HG03378 (cell line): ENCODE measurements at regions not wholly inside any gene's neighbourhood (a gene's known extent, or its start where the extent isn't known, plus 50 kb on each side); places are given as distances from the start of the nearest gene placed in this dataset.
"Not testable (repeated sequence)": the region's sequence is repeated elsewhere in the genome, so short reads cannot be mapped to it uniquely, and the experiment has no call there.

ENCODE experiments used
- ATAC-seq: cut with Tn5 transposase; IDR thresholded peaks from one replicate; pipeline ENCODE4 v1.9.1; 2021; ENCODE audit warnings: mild to moderate bottlenecking, moderate library complexity; ENCODE audit not compliant: unreplicated experiment

GRCh38 chr9:29422438-29422837 lies 1849.2 kb upstream of the C9orf72 start:
- ATAC-seq: no peak

- no peak for ATAC-seq
Observed at GRCh38 chr9:29432191-29432590, 1858.9 kb upstream of the C9orf72 start.

GRCh38 chr9:29432656-29433055 lies 1859.4 kb upstream of the C9orf72 start:
- ATAC-seq: not testable (repeated sequence)

GRCh38 chr9:29435368-29435767 lies 1862.1 kb upstream of the C9orf72 start:
- ATAC-seq: no peak

GRCh38 chr9:29437526-29437925 lies 1864.2 kb upstream of the C9orf72 start:
- no peak for ATAC-seq

GRCh38 chr9:29439961-29440360 lies 1866.7 kb upstream of the C9orf72 start:
- ATAC-seq: no peak

- ATAC-seq: no peak
Observed at GRCh38 chr9:29440449-29440848, 1867.2 kb upstream of the C9orf72 start.

- ATAC-seq: no peak
Observed at GRCh38 chr9:29445751-29446150, 1872.5 kb upstream of the C9orf72 start.

- ATAC-seq: no peak
Observed at GRCh38 chr9:29449306-29449705, 1876.0 kb upstream of the C9orf72 start.

- ATAC-seq: not testable (repeated sequence)
Observed at GRCh38 chr9:29450343-29450875, 1877.1 kb upstream of the C9orf72 start.

- ATAC-seq: no peak
Observed at GRCh38 chr9:29456940-29457339, 1883.7 kb upstream of the C9orf72 start.

- no peak for ATAC-seq
Observed at GRCh38 chr9:29475471-29475870, 1902.2 kb upstream of the C9orf72 start.

GRCh38 chr9:29511680-29512079 lies 1938.4 kb upstream of the C9orf72 start:
- ATAC-seq: no peak

- ATAC-seq: no peak
Observed at GRCh38 chr9:29514336-29514735, 1941.1 kb upstream of the C9orf72 start.

- ATAC-seq: no peak
Observed at GRCh38 chr9:29514862-29515261, 1941.6 kb upstream of the C9orf72 start.

GRCh38 chr9:29548436-29548835 lies 1975.2 kb upstream of the C9orf72 start:
- no peak for ATAC-seq

GRCh38 chr9:29555502-29555901 lies 1982.2 kb upstream of the C9orf72 start:
- no peak for ATAC-seq

- no peak for ATAC-seq
Observed at GRCh38 chr9:29556317-29556716, 1983.0 kb upstream of the C9orf72 start.

GRCh38 chr9:29556746-29557145 lies 1983.5 kb upstream of the C9orf72 start:
- no peak for ATAC-seq

GRCh38 chr9:29564564-29564963 lies 1991.3 kb upstream of the C9orf72 start:
- no peak for ATAC-seq

GRCh38 chr9:29575219-29575618 lies 2001.9 kb upstream of the C9orf72 start:
- no peak for ATAC-seq

- ATAC-seq: no peak
Observed at GRCh38 chr9:29588361-29588760, 2015.1 kb upstream of the C9orf72 start.

- no peak for ATAC-seq
Observed at GRCh38 chr9:29609282-29609681, 2036.0 kb upstream of the C9orf72 start.
